ENCODE measurements at regions not wholly inside any gene's neighbourhood (a gene's known extent, or its start where the extent isn't known, plus 50 kb on each side); places are given as distances from the start of the nearest gene placed in this dataset.
A peak's percentile ranks its signal among the peaks of the same experiment; 100 is the strongest.
"Not testable (repeated sequence)": the region's sequence is repeated elsewhere in the genome, so short reads cannot be mapped to it uniquely, and the experiment has no call there.

GRCh38 chr16:29278097-29278871 is 128.2 kb downstream of the NPIPB11 start:
- not testable (repeated sequence) for DNase-seq

GRCh38 chr16:29276446-29276845 is 130.1 kb downstream of the NPIPB11 start:
- not testable (repeated sequence) for DNase-seq

GRCh38 chr16:29274055-29275035 is 132.2 kb downstream of the NPIPB11 start:
- not testable (repeated sequence) for DNase-seq

GRCh38 chr16:29273298-29274054 is 133.0 kb downstream of the NPIPB11 start:
- not testable (repeated sequence) for DNase-seq

GRCh38 chr16:29271721-29272675 is 134.5 kb downstream of the NPIPB11 start:
- DNase-seq = not testable (repeated sequence)

- DNase-seq = not testable (repeated sequence)
Measured at GRCh38 chr16:29270923-29271322, 135.6 kb downstream of the NPIPB11 start.

- DNase-seq = not testable (repeated sequence)
Measured at GRCh38 chr16:29270033-29270432, 136.5 kb downstream of the NPIPB11 start.

- not testable (repeated sequence) for DNase-seq
Measured at GRCh38 chr16:29269192-29269811, 137.2 kb downstream of the NPIPB11 start.

GRCh38 chr16:29268785-29269191 is 137.7 kb downstream of the NPIPB11 start:
- DNase-seq = not testable (repeated sequence)

GRCh38 chr16:29268348-29268747 is 138.2 kb downstream of the NPIPB11 start:
- DNase-seq = not testable (repeated sequence)

GRCh38 chr16:29267891-29268290 is 138.6 kb downstream of the NPIPB11 start:
- not testable (repeated sequence) for DNase-seq

GRCh38 chr16:29267055-29267619 is 139.4 kb downstream of the NPIPB11 start:
- DNase-seq = not testable (repeated sequence)

GRCh38 chr16:29266612-29267011 is 139.9 kb downstream of the NPIPB11 start:
- not testable (repeated sequence) for DNase-seq

- peak in 3 of 56 donors; percentile 21 to 36 (median 21) for DNase-seq
Measured at GRCh38 chr16:29265255-29265853, 141.2 kb downstream of the NPIPB11 start.

GRCh38 chr16:29264080-29264837 is 142.3 kb downstream of the NPIPB11 start:
- peak in 15 of 56 donors; percentile 7 to 69 (median 28) for DNase-seq

GRCh38 chr16:29262725-29263124 is 143.8 kb downstream of the NPIPB11 start:
- not testable (repeated sequence) for DNase-seq

- not testable (repeated sequence) for DNase-seq
Measured at GRCh38 chr16:29261427-29262248, 144.9 kb downstream of the NPIPB11 start.
